PC-3 (cell line): ENCODE measurements at regions not wholly inside any gene's neighbourhood (a gene's known extent, or its start where the extent isn't known, plus 50 kb on each side); places are given as distances from the start of the nearest gene placed in this dataset.

Source experiments
- EZH2 ChIP-seq: fragments of 300-600 bp; sonication (generic); IDR thresholded peaks from one replicate; pipeline ENCODE4 v1.6.1; 2017; ENCODE audit warnings: antibody characterized with exemption, mild to moderate bottlenecking, low read length; ENCODE audit not compliant: unreplicated experiment
- TF ChIP-seq, protein P1 (sequence below): fragments of 300-600 bp; sonication (generic); conservative IDR thresholded peaks from 2 replicates; pipeline ENCODE4 v1.5.1; 2017; ENCODE audit warnings: antibody characterized with exemption, low read depth, mild to moderate bottlenecking, low read length

DNA sequence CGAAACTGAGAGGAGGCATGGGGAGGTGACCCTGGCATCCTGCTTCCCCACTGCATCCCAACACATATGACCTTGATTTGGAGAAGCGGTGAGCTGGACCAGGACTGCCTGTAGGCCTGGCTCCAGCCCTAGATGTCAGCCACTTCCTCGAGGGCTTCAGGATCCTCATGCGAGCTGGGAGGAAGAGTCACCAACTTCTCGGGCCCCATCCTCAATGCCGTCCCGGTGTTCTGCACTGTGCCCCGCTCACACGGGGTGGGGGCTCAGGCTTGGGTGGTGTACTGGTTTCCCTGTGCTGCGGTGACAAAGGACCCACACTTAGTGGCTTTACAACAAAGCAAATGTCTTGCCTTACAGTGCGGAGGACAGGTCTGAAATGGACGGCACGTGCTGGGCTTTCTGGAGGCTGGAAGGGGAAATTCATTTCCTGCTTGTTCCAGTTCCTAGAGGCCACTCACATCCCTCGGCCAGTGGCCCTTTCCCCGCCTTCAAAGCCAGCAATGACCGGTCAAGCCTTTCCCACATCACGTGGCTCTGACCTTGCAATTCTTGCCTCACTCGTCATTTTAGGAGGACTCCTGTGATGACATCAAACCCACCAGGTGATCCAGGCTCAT is 298.1 kb upstream of the RTL1 start:
- TF ChIP-seq, protein P1, sequence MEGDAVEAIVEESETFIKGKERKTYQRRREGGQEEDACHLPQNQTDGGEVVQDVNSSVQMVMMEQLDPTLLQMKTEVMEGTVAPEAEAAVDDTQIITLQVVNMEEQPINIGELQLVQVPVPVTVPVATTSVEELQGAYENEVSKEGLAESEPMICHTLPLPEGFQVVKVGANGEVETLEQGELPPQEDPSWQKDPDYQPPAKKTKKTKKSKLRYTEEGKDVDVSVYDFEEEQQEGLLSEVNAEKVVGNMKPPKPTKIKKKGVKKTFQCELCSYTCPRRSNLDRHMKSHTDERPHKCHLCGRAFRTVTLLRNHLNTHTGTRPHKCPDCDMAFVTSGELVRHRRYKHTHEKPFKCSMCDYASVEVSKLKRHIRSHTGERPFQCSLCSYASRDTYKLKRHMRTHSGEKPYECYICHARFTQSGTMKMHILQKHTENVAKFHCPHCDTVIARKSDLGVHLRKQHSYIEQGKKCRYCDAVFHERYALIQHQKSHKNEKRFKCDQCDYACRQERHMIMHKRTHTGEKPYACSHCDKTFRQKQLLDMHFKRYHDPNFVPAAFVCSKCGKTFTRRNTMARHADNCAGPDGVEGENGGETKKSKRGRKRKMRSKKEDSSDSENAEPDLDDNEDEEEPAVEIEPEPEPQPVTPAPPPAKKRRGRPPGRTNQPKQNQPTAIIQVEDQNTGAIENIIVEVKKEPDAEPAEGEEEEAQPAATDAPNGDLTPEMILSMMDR: no peak
- no peak for TF ChIP-seq EZH2
